ENCODE measurements at regions not wholly inside any gene's neighbourhood (a gene's known extent, or its start where the extent isn't known, plus 50 kb on each side); places are given as distances from the start of the nearest gene placed in this dataset.

DNA sequence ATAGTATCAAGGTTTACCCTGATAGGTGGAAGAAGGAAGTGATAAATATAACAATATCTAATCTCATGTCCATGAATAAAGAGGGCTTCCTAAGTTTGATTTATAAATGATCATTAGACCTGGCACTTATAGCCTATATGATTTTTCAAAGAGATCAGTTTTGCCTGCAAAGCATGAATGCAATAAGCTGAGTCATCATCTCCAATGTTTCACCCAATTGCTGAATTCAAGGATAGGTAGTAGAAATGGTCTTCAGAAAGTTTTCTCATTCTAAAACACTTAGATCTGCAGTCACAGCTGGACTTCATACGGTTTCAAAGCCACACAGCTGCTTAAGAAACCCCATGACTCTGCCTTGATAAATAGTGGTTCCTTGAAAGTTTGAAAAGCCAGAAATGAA is 1722.8 kb downstream of the MAT2B start:
- ATAC-seq (no peak), FAIRE-seq (no peak), DNase-seq (ENCODE audit: low spot score) (no peak)
- H4K20me1 ChIP-seq (ENCODE audit: insufficient read depth, low read length) = no peaks in the 10 kb centered on the region
- no peaks in the 10 kb centered on the region for H3K79me2 ChIP-seq (ENCODE audit: insufficient read depth, low read length)
- in situ Hi-C loops (cut with HindIII; ENCODE audit: extremely low pct_ligation_motif_present, low pct_unique_long_range_greater_than_20kb) (no loop called here), intact Hi-C loops (cut with micrococcal nuclease; ENCODE audit: unreplicated experiment) (no loop called here)
- POLR2A ChIA-PET = no interaction called here
- no peak overlapping the region for H3K4me2 ChIP-seq (ENCODE audit: low read depth, low read length)
- 0% methylated on average over 1 of the region's 1 CpG for WGBS (ENCODE audit: low lambda C conversion rate)
- peaks cover 41% of the 10 kb centered on the region for H3K9me3 ChIP-seq (ENCODE audit: low read length)
- no peak overlapping the region for H3K4me3 ChIP-seq (replicated peaks in 1 of 3; ENCODE audit: insufficient read depth in 1 of 3, low read depth in 2 of 3, low read length in 3 of 3)
- CTCF ChIA-PET (ENCODE audit: low intra/inter-chr PET ratio, low total read pairs) = no interaction called here
- H3K27me3 ChIP-seq (ENCODE audit: control insufficient read depth in 1 of 2, insufficient read depth in 2 of 2, low read length in 2 of 2) = no peaks in the 10 kb centered on the region
- TF ChIP-seq ZNF709 (CRISPR knock-in tag; IDR thresholded peaks at IDR 0.05) (no peak), MAFF (IDR thresholded peaks at IDR 0.05; ENCODE audit: low read depth, low read length) (peak; percentile 81), MED13 (CRISPR knock-in tag; IDR thresholded peaks at IDR 0.05) (no peak), SNRNP70 (IDR thresholded peaks at IDR 0.05; ENCODE audit: low read depth, low read length) (no peak), MTF1 (CRISPR knock-in tag; IDR thresholded peaks at IDR 0.05) (no peak), RBFOX2 (IDR thresholded peaks at IDR 0.05; ENCODE audit: low read depth, low read length) (no peak), MAFK (conservative IDR thresholded peaks at IDR 0.05 in 1 of 2, IDR thresholded peaks at IDR 0.05 in 1 of 2; ENCODE audit: low read length in 2 of 2) (peak; percentile 72 to 86), REXO4 (CRISPR knock-in tag; IDR thresholded peaks at IDR 0.05; ENCODE audit: borderline replicate concordance) (no peak), AHR (CRISPR knock-in tag; IDR thresholded peaks at IDR 0.05) (no peak), ZNF570 (CRISPR knock-in tag; IDR thresholded peaks at IDR 0.05; ENCODE audit: borderline replicate concordance) (no peak), ISL2 (CRISPR knock-in tag; IDR thresholded peaks at IDR 0.05) (no peak), KDM2A (CRISPR knock-in tag; IDR thresholded peaks at IDR 0.05; ENCODE audit: borderline replicate concordance, low read depth) (no peak), FOSL2 (CRISPR knock-in tag; IDR thresholded peaks at IDR 0.05) (no peak), NFE2L2 (IDR thresholded peaks at IDR 0.05; ENCODE audit: low read length) (0 out of 2 replicates have a peak, but pooled peaks have one; percentile 12), RFXAP (CRISPR knock-in tag; IDR thresholded peaks at IDR 0.05; ENCODE audit: borderline replicate concordance) (no peak)
- TF ChIP-seq, protein P1, sequence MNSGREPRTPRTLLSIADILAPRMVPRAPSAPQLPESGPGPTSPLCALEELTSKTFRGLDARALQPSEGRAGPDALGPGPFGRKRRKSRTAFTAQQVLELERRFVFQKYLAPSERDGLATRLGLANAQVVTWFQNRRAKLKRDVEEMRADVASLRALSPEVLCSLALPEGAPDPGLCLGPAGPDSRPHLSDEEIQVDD (CRISPR knock-in tag; IDR thresholded peaks at IDR 0.05; ENCODE audit: borderline replicate concordance) = no peak
- TF ChIP-seq, protein P2, sequence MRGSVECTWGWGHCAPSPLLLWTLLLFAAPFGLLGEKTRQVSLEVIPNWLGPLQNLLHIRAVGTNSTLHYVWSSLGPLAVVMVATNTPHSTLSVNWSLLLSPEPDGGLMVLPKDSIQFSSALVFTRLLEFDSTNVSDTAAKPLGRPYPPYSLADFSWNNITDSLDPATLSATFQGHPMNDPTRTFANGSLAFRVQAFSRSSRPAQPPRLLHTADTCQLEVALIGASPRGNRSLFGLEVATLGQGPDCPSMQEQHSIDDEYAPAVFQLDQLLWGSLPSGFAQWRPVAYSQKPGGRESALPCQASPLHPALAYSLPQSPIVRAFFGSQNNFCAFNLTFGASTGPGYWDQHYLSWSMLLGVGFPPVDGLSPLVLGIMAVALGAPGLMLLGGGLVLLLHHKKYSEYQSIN (CRISPR knock-in tag; IDR thresholded peaks at IDR 0.05; ENCODE audit: borderline replicate concordance) = no peak
- TF ChIP-seq, protein P3, sequence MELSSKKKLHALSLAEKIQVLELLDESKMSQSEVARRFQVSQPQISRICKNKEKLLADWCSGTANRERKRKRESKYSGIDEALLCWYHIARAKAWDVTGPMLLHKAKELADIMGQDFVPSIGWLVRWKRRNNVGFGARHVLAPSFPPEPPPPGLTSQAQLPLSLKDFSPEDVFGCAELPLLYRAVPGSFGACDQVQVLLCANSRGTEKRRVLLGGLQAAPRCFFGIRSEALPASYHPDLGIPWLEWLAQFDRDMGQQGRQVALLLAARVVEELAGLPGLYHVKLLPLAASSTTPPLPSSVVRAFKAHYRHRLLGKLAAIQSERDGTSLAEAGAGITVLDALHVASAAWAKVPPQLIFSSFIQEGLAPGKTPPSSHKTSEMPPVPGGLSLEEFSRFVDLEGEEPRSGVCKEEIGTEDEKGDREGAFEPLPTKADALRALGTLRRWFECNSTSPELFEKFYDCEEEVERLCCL (CRISPR knock-in tag; IDR thresholded peaks at IDR 0.05; ENCODE audit: borderline replicate concordance) = no peak
- TF ChIP-seq, protein P4, sequence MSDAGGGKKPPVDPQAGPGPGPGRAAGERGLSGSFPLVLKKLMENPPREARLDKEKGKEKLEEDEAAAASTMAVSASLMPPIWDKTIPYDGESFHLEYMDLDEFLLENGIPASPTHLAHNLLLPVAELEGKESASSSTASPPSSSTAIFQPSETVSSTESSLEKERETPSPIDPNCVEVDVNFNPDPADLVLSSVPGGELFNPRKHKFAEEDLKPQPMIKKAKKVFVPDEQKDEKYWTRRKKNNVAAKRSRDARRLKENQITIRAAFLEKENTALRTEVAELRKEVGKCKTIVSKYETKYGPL (CRISPR knock-in tag; IDR thresholded peaks at IDR 0.05) = no peak
- TF ChIP-seq, protein P5, sequence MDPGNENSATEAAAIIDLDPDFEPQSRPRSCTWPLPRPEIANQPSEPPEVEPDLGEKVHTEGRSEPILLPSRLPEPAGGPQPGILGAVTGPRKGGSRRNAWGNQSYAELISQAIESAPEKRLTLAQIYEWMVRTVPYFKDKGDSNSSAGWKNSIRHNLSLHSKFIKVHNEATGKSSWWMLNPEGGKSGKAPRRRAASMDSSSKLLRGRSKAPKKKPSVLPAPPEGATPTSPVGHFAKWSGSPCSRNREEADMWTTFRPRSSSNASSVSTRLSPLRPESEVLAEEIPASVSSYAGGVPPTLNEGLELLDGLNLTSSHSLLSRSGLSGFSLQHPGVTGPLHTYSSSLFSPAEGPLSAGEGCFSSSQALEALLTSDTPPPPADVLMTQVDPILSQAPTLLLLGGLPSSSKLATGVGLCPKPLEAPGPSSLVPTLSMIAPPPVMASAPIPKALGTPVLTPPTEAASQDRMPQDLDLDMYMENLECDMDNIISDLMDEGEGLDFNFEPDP (CRISPR knock-in tag; conservative IDR thresholded peaks at IDR 0.05) = no peak
- no peak overlapping the region for H3K27ac ChIP-seq (ENCODE audit: extremely low read length, insufficient read depth, low read length)
- H3K4me1 ChIP-seq (ENCODE audit: insufficient read depth, low read length) = no peaks in the 10 kb centered on the region
- no peak overlapping the region for H2AFZ ChIP-seq (ENCODE audit: low read length)
- H3K9ac ChIP-seq (ENCODE audit: insufficient read depth, low read depth, low read length) = no peak overlapping the region
- no peaks in the 10 kb centered on the region for H3K36me3 ChIP-seq (replicated peaks in 1 of 2; ENCODE audit: control insufficient read depth in 1 of 2, insufficient read depth in 2 of 2, low read length in 2 of 2)
- BruUV-seq (replicated peaks) = no TSS peak
